Activated T-cell treated with anti-CD3 and anti-CD28 coated beads for 24 hours (primary cell): ENCODE measurements at regions not wholly inside any gene's neighbourhood (a gene's known extent, or its start where the extent isn't known, plus 50 kb on each side); places are given as distances from the start of the nearest gene placed in this dataset.

Experiments used
- DNase-seq: peaks from one replicate; pipeline ENCODE4 v3.0.0-alpha.2; 2020; ENCODE audit warnings: low read depth

DNA sequence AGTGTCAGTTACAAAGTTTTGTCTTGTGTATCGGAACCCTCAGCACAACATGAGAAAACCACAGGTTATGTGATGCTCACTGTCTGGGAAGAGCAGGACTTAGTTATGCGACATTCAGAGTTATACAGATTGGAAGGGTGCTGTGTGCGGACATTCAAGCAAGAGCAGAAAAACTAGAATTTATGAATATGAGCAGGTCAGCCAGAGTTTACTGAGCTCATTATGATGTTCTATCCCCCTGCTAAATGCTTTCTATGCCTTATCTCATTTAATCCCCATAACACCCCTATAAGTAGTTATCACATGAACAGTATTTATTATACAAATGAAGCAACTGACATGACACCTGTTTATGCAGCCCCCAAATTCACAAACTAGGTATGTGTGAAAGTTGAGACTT, 1083.2 kb downstream of the FLRT2 start:
- no peak for DNase-seq

DNA sequence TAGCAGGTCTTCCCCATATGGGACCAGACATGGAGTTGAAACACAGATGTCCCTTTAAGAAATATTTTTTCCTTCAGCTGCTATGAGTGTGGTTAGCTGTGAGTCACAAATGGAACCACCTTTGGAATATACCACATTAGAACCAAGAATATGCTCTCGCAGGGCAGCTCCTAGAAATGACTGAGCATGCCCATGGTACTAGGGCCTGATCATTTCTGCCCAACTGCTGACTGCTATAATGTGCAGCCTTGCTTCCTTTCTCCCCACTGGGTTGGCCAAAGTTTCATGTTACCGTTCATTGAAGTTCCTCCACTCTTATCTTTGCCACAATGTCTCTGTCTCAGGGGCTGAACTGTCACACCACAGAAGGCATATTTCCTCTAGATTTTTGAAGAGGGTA, 1074.6 kb downstream of the FLRT2 start:
- DNase-seq = no peak

DNA sequence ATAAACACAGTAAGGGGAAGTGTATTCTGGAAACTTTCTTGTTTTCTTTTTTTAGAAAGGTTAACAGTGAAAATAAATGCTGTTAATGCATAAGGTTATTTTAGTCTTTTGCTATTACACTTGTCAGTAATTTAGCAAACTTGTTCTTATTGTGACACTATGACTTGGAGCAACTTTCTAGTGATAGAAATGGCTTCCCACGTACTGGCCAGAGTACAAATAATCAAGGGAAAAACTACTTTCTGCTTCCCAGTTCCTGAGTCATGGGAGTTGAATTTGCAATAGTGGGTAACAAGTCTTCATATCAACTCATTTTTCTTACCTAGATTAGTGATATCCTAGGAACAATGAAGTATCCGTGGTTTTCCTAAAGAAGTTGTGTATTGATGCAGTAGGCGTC, 1072.3 kb downstream of the FLRT2 start:
- DNase-seq = no peak

DNA sequence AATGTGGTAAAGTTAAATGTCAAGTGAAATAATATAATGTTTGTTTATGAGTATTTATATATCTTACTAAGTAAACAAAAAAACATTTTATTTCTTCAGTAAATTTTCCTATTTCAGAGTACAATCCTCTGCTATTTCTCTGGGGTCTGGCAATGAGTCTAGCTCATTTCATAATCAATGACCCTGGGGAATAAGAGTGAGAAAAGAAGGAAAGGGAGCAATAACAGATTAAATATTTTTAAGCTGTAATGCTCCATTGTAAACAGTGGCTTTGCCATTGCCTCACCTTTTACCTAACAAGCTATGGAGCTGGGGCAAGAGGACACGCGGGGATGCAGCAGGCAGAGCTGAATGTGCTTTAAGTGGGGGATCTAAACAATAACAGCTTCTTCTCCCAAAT, 1071.9 kb downstream of the FLRT2 start:
- DNase-seq = no peak

DNA sequence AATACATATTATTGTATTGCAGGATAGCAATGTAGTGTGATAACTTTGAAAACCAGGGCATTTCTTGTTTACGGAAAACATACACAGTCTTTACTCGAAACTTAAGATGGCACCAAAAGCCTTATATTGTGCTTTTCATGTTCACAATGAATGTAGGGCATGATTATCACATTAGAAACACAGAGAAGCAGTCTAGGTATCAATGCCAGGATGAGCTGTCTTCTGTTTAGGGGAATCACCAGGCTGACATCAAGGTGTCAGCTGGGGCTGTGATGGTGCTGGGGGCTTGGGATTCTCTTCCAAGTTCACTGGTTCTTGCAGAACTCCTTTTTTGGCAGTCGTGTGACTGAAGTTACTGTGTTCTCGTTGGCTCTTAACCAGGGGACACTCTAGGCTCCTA, 1067.3 kb downstream of the FLRT2 start:
- DNase-seq = no peak

DNA sequence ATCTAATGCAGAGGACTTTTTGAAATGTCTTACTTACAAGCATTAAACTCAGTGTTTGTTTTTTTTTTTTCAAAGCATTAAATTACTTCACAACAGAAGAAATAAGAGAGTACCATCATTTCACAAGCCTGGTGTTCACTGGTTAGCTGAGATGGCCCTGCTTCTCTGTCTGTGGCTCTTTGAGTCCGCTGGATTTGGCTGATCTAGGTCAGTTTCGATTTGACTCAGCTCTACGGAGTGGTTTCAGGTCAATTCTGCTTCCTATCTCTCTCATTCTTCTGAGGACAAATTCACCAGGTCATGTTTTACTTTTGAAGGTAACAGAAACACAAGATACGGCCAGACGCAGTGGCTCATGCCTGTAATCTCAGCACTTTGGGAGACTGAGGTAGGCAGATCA, 1066.1 kb downstream of the FLRT2 start:
- DNase-seq = no peak

DNA sequence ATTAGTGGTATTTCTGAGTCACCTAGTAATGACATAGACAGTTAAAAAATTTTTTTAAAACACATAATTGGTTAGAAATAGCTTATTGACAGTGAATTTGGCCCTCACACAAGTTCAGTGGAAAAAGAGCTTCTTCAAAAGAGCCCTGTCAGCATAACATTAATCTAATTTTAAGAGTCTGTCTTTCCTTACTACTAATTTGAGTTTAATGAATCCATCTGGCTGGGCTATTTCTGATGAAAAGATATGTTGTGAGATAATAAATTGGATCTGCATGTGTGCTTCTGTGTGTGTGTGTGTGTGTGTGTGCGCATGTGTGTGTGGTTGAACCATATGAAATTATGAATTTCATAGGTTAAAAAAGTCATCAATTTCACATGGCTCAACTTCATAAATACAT, 1045.2 kb downstream of the FLRT2 start:
- no peak for DNase-seq

DNA sequence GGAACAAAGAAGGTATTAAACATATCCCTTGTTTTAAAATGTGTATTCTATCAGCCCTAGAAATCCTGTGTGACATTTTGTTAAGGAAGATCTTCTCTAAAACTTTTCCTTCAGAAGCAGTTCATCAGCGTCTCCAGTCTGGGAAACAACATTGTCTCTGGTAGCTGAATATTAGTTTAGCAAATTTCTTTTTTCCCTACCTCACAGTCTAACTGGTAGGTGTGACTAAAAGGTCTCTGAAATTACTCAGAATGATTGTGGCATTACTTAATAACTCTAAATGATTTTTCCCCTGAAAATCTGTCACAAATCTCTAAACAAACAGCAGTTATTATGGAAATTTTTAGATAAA, 1044.8 kb downstream of the FLRT2 start:
- no peak for DNase-seq

DNA sequence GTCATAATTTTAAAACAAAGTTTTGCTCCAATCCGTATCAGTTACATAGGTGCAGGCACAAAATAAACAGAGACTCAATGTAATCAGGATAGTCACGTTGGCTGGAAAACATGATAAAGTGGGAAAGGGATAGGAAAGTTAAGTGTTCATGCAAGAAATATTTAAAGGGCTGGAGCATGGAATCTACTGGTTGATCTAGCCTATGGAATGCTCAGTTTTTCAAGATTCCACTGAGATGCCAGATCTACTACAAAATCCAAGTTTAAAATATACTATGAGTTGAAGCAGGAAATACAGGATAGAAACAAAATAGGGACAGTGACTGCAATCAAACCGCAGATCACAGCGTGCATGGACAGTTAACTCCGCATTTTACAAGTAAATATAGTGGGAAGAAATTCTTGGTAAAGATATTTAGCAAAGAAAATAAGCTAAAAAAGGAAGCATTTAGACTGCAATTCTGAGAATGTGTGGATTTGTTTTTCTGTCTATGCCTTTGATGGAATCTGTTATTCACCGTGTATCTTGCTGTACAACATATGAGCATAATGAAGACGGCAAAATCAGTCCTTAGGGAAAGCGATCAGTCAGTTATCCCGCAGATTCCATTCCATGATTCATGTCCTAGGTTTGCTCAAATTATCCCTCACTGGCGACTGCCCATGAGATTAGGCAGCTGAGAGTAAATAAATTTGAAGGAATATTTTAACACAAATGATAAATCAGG, 1044.3 kb downstream of the FLRT2 start:
- DNase-seq = no peak

DNA sequence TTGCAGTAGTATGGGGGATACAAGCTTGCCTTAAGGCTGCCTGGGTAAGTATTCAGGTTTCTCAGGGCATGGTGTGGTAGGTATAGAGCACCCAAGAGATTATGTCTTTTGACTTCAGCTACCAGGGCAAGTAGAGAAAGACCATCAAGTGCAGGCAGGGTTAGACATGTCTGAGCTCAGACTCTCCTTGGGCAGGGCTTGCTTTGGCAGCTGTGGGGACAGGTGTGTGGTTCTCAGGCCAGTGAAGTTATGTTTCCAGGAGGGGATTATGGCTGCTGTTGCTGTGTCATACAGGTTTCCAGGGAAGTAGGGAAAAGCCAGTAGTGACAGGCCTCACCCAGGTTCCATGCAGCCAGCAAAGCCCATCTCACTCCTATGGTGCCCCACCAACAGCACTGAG, 1040.4 kb downstream of the FLRT2 start:
- no peak for DNase-seq

DNA sequence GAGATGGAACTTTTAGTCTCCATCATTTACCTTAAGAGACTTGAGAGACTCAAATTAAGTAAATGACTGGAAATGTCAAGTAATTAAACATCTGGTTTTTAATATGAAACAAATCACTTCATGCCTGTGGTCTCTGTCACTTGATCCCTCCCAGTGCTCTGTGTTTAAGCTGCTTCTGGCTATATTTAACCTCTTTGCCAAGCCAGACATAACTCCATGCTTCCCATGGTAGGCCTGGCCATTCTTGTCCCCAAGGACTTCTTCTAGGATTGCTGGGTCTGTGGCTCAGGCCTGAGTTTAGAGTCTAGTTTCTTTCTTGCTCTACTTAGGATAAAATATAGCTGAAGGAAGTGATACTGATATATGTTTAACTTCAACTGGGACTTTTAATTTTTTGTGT, 1013.6 kb downstream of the FLRT2 start:
- DNase-seq = no peak

DNA sequence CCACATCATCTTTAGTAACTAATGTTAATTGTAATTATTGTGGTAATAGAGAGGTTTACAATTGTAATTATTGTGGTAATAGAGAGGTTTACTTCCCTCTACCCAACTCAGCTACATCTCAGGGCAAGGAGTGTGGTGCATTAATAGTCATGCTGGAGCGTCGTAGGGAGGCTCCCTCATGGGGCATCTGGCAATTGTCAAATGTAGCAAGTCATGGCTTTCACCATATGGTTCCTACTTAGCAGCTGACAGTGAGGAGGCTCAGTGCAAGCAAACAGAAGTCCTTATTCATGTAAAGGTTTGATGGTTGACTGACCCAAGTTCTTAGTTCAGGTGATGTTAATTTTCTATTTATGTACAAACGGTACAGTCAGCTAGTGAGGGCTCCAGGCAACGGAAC, 1012.0 kb downstream of the FLRT2 start:
- no peak for DNase-seq

DNA sequence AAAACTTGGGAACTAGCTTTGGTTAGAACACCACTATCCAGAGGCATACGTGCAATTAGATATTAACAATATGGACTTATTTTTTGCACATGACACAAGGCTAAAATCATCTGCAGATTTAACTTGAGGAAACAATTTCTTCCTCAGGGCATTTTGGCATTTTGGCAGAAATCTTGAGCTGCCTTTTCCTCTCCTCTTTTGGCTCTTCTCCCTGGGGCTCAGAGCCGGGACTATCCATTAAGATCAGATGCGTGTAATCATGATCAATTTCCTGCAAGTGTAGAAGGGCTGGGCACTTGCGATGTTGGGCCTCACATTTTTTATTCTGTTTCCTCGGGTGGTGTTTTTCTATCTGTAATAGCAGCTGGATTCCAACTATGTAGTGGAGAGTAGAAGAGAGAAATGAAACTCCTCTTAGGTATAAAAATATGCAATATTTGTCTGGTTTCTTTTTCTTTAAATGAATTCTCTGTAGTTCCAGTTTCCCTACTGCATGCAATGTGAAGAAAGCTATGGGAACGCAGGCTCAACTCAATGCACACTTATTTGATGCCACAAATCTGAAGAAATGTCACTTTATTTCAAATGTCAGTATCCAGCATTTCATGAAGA, 1010.8 kb downstream of the FLRT2 start:
- DNase-seq = no peak

DNA sequence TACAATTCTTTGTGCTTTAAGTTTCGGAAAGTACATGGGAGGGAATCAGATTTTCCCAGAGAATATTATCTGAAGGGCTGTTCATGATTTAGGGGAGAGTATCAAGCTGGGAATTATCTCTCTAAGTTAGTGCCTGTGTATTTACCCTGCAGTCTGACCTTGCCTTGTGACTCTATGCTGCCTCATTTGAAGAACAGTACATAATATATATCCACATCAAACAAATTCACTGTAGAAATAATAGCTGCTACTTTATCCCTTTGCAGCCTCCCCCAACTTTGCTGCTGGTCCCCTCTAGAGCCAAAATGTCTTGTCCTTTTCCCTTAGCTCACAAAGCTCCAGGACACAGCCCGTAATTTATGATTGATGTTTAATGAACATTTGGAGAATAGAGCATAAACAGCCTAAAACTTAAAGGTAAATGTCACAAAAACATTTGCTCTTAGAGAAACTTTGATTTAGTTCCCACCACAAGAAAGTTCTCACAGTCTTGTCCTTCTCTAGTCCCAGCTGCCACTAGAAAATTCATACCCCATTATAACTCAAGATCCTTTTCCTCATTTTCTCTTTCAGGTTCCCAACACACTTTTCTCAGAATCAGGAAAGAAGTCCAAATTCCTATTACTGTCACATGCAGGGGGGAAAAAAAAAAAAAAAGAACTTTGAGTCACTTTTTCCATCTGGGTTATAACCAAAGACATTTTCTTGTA, 1009.6 kb downstream of the FLRT2 start:
- no peak for DNase-seq

DNA sequence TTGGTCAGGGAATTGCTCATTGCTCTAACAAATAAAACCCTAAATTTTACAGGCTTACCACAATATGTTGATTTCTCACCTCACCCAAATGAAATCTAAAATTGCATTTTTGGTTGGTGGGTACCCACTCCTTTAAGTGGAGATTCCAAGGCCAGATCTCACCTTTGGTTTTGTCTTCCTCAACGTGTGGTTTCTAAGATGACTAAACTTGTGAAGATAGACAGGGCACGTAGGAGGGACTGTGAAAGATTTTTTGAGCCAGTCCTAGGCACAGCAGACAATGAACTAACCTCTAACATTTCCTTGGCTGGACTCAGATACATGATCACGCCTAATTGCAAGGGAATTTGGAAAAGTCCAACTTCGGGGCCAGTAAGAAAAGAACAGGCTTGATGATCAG, 1003.9 kb downstream of the FLRT2 start:
- DNase-seq = no peak

DNA sequence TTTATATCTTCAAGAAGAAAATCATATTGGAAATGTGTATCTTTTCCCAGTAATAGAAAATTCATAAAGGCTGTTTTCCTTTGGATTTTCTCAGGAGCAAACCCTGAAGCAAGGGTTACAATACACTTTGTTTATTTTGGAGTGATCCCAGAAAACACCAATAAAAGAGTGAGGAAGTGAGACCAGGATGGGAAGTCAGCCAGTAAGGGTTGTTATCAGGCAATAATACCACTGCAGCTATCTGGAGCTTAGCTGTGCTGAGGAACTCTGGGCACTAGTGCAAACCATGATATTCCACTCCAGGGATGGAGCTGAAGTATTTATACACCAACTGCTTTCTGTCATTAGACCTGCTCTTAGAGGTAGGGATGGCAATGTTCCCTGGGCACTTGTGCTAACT, 1002.3 kb downstream of the FLRT2 start:
- no peak for DNase-seq

DNA sequence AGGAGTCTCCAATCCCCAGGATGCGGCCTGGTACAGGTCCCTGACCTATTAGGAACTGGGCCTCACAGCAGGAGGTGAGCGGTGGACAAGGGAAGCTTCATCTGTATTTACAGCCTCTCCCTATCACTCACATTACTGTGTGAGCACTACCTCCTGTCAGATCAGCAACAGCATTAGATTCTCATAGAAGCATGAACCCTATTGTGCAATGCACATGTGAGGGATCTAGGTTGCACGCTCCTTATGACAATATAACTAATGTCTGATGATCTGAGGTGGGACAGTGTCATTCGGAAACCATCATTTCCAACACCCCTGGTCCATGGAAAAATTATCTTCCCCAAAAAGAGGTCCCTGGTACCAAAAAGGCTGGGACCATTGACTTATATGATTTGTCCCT, 1000.5 kb downstream of the FLRT2 start:
- no peak for DNase-seq

DNA sequence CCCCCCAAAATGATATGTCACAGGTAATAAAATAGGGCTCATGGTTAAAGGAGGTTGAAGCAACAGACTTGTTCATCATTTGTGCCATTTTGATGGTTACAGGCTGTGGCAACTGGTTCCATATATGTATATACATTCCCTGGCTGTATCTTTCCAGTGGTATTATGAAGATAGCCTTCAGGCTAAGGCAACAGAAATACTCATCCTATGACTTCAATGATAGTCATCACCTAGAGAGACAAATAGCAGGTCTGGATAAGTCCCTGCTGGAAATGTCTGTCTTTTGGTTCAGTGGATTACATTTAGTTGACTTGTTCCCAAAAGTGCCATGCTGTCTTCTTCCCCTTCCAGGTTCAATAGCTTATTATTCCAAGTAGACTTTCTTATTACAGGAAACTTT, 997.4 kb downstream of the FLRT2 start:
- no peak for DNase-seq

DNA sequence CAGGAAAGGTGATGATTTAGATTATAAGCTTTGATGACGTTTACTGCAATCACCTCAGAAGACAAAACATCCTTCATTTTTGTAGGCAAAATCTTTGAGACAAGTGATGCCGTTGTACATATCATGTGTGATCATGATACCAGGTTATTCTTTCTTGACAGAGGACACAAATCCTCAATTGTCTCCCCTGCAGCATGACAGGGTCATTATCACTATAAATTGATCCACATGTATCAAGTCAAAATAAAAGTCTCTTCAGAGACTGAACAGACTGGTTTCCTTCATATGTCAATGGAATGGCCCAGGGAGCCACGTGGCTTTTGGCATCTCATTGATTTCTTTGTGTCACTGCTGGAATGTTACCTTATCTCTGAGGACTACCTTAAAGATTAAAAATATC, 995.7 kb downstream of the FLRT2 start:
- no peak for DNase-seq

DNA sequence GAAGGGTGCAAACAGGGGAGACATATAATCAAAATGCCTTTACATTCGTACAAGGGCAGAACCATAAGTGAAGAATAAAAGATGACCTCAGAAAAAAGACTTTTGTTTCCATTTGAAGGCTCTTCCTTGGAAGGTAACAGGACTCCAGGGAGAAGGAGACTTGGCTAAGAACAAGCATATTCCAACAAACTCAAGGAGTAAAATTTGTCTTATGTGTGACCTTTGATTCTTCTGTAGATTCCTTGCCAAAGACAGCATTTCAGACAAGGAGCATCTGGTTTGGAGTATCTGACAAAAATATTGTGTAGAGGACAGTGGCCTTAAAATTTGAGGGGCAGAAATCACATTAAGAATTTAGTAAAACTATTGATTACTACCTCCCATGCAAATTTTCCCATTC, 991.9 kb downstream of the FLRT2 start:
- no peak for DNase-seq

DNA sequence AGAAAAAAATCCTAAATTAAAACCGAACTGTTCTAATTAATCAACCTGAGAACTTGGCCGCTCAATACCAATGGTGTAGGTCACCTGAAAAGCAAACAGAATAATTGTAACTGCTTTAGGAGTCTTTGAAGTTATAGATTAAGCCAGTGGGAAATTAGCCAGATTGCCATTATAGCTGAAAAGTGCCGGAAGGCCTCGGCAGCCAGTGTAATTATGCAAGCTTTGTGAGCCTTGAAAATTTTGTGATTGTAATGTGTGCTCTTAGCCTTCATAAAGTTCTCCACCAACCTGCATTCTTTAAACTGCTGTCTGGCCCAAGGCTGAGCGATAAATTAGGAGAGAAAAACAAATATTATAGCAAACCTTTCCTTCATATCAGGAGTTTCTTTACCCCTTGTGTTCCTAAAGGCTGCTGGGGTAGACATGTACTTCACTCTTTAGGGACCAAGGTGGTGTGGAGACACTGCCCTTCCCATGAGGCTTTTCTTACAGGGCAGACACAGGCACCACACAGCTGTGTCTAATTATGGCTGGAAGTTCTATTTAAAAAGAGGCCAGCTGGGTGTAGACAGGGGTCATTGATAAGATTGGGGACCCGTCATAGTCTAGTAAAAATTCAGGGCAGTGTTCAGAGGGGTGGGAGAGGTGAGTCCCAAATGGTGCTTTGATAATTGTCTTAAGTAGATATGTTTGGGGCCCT, 991.2 kb downstream of the FLRT2 start:
- DNase-seq = no peak

DNA sequence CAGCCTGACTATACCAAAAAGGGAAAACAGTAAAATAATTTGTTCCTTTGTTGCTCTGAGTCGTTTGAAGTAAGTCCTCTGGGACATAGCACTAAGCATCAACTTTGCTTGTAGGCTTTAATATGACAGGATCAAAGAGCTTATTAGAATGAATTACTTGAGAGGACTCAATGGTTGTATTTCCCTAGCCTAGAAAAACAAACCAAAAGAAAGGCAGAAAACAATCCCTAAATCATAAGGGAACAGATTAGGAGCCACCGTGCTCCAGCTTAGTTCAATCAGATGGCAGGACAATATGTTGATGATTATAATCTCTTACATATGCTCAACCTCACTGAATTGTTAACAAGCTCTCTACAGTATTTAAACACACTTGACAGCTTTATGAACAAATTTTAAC, 988.4 kb downstream of the FLRT2 start:
- DNase-seq = no peak

DNA sequence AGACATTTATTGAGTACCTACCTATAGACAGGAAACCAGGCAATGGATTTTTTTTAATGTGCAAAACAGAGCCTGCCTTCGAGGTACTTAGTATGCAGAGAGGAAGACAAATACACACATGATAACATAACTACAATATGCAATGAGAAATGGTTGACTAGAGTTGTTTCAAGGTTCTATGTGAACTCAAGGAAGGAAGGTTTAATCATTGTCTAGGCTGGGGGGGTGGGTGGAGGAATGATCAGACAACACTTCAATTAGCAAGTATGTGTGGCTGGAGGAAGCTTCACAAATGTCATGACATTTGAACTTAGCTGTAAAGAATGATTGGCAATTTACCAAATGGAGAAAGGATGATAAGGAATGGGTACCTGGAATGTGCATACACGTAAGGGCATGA, 985.3 kb downstream of the FLRT2 start:
- no peak for DNase-seq
